Stimulated activated CD8-positive, alpha-beta memory T cell treated with anti-CD3 and anti-CD28 coated beads, Interleukin-7, amount 100 ng/mL, for 48 hours (primary cell): ENCODE measurements at regions not wholly inside any gene's neighbourhood (a gene's known extent, or its start where the extent isn't known, plus 50 kb on each side); places are given as distances from the start of the nearest gene placed in this dataset.

ENCODE experiments used
- DNase-seq, 2 donors: peaks; one replicate each; pipeline ENCODE4 v3.0.0-alpha.2; 2020; ENCODE audit warnings: low read depth in 1 of 2; ENCODE audit errors: extremely low read depth in 1 of 2

DNA sequence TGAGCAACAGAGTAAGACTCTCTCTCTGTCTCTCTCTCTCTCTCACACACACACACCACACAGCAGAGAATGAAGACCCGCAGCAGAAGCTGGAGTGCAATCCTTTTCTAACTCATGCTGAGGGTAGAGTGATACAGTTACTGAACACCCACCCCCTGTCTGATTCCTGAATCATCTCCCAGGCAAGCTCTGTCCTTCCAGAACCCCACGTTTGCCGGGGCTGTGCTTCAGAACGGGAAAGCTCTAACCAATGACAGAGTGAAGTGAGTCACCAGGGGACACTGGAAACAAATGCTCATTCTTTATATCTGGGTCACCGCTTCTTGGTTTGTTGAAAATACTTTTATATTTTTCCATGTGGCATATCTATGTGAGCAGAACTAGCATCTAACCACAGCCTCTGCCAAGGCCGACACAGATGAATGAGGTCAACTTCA is 553.7 kb upstream of the AMELY start:
- DNase-seq = peak in 1 of 2 donors; percentile 39

DNA sequence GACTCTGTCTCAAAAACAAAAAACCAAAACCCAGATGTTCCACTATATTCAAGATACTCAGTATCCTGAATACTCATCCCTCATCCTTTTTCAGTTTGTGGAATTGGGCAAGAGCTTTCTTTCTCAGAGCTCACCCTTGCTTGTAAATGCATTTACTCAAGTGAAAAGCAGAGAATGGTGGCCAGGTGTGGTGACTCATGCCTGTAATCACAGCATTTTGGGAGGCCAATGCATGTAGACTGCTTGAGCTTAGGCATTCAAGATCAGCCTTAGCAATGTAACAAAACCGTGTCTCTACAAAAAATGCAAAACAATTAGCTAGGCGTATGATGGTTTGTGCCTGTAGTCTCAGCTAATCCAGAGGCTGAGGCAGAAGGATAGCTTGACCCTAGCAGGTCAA is 553.2 kb upstream of the AMELY start:
- DNase-seq = no peak

DNA sequence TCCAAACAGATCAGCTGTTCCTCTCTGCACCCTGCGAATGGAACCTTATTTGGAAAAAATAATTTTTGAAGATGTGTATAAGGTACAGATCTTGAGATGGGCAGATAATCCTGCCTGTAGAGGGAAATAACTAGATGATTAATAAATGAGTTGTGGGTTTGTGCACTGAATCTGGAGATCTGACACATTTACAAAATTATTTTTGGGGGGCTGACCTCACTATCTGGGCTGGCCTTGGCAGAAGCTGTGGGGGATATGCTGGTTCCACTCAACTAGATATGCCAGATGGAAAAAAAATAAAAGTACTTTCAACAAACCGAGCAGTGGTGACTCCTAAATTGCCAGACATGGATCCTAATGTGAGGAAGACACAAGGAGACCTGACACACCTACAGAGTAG is 552.2 kb upstream of the AMELY start:
- no peak for DNase-seq

DNA sequence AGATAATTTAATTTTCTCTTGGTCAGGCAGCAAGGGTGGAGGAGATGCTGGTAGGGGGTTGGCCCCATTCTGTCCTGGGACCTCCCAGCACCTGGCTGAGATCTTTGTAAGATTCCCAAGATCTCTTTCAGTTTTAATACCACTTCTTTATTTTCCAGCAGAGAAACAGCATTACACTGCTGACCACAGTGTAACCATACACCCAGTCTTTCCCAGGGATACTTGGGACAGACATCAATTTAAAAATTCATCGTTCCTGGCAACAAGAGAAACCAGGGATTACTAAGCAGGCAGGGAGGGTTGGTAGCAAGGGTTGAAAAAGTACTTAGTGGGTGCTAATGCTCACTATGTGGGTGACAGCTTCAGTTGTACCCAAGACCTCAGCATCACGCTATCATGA is 551.6 kb upstream of the AMELY start:
- no peak for DNase-seq

DNA sequence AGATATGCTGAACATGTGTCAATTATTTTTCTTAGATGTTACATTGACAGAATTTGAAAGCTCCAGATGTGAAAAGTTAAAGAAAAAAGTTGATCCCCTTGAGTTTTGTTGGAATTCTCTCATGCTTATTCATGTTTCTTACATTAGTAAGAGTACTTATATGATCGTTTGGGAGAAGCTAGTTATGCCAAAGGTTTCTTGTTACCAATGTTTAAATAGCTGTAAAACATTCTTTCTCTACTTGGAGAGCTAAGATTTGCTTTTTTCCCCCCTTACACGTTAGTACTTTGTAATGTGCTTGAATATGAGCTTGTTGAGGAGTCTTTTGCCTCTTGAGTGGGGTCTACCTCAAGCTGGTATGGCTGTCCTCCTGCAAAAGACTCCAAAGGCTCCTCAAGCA is 551.1 kb upstream of the AMELY start:
- DNase-seq = no peak

- no peak for DNase-seq
Measured at GRCh38 chrY:7461873-7462525, 550.4 kb upstream of the AMELY start.

DNA sequence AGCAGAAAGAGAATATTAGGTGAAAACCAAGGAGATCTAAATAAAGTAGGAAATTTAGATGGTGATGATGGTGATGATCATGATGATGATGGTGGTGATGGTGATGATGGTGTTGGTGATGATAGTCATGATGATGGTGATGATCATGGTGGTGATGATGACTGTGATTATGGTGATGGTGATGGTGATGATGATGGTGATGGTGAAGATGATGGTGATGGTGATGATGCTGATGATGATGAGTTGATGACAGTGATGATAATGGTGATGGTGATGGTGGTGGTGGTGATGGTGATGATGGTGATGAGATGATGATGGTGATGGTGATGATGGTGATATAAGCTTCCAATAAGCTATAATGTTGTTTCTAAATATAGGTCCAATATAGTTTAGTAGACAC is 548.2 kb upstream of the AMELY start:
- no peak for DNase-seq

DNA sequence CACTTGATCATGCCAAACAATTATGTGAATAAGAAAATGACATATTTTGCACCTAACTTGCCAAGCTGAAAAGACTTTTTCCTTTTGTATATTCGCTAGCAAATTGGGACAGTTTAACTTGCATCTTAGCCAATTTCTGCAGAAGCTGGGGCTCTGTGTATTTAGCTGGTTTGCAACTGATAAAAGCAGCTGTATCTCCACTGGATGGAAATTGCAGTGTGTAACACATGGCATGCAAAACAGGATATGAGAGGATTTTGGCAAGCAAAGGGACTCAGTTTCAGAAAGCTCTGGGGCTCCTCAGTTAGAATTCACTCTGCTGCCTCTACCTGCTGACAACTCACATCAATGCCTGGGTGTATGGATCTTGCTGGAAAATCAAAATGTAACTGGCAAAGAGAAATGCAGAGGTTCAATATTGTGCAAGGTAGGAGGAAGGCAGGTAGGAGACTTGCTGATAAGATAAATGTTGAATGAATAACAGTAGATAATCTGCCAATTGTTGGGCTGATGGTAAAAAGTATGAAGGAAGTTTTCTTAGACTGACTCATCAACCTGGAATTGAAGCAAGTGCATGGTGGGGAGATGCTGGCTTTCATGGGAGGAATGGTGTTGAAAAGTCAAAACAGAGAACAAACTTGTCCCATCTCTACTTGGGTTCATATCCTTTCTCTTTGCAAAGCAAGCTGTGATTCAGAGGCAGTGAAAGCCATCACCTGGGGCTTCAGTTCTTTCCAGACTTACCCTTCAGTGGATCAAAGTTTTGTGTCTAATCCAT is 546.9 kb upstream of the AMELY start:
- DNase-seq = no peak

- DNase-seq = no peak
Measured at GRCh38 chrY:7457286-7458015, 545.9 kb upstream of the AMELY start.

DNA sequence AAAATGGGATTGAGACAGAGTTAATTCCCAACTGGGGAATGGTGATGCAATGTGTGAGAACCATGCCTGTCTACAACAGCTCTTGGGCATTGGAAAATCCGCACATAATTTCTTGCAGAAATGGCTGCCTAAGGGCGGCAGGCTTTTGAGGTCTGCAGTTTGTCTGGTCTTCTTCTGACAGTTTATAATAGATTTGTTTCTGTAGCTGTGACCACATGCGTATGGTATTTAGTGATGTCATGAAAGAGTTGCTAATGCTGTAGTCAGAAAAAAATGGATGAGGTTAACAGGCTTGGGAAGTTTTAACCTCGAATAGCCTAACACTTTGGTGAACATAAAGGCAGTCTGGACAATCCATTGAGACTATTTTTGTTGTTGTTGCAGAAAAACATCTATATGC is 544.1 kb upstream of the AMELY start:
- no peak for DNase-seq

DNA sequence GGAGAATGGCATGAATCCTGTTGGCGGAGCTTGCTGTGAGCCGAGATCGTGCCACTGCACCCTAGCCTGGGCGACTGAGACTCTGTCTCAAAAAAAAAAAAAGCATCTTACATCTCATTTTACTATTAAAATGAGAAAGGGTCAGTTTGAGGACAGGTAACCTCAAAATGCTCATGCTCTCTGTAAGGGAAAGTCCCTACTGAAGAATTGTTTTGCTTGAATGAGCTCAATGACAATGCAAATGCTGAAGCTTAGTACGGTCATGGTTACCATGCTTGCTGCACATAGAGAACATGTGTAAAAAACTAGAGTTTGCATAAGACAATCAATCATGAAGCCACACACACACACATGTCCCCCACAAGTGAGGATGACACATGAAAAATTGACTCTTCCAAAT is 541.8 kb upstream of the AMELY start:
- DNase-seq = no peak

GRCh38 chrY:7452246-7452645 is 540.7 kb upstream of the AMELY start:
- DNase-seq = no peak

GRCh38 chrY:7449860-7450259 is 538.3 kb upstream of the AMELY start:
- no peak for DNase-seq

DNA sequence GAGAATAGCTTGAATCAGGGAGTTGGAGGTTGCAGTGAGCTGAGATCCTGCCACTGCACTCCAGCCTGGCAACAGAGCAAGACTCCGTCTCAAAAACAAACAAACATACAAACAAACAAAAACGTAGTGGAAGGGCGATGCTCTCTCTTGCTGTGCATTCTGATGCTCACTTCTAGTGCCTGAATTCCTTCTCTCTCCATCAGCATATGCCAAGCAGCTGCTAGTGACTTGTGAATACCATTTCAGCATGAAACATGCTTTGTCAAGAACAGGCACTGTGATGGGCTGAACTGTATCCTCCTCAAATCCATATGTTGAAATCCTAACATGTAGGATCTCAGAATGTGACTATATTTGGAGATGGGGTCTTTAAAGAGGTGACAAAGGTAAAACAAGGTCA is 537.1 kb upstream of the AMELY start:
- no peak for DNase-seq

GRCh38 chrY:7447881-7448516 is 536.4 kb upstream of the AMELY start:
- DNase-seq = no peak

GRCh38 chrY:7444141-7444540 is 532.6 kb upstream of the AMELY start:
- DNase-seq = no peak

DNA sequence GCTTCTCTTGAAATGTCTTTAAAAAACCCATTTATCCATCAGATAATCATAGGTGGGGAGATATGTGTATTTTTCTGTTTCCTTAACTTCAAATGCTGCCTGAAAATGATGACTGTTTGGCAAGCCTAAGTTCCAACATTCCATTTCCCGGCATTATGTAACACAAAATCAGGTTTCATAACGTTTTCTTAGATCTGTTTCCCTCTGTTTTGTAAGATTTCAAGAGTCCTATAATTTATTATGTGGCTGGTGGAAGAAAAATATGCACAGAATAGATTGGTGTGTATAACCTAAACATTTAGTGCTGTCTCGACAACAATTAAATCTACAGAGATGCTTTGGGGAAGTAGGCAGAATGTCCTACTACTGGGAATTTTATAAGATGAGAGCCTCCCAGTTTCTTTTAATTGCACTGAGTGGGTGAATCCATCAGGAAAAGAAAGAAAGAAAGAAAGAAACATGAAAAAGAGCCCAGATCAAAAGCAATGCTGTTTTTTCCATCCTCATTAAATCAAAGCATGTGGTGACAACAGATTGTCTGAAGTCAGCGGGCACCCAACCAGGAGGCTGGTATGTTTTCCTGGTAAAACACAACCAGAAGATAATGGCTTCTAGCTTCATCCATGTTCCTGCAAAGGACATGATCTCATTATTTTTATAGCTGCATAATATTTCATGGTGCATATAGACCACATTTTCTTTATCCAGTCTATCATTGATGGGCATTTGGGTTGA is 529.4 kb upstream of the AMELY start:
- no peak for DNase-seq

DNA sequence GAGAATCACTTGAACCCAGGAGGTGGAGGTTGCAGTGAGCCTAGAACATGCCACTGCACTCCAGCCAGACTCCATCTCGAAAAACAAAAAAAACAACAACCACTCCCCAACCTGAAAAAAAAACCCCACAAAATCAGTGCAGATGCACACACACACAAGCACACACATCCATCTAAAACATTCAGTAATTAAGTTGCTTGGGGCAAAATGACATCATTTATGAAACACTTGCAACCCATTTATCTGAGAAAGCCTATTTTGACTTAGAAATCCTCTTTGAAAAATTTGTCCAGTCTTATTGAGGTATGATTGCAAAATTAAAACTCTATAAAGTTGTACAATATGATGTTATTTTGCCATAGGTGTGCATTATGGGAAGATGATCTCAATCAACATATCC is 525.5 kb upstream of the AMELY start:
- DNase-seq = no peak

DNA sequence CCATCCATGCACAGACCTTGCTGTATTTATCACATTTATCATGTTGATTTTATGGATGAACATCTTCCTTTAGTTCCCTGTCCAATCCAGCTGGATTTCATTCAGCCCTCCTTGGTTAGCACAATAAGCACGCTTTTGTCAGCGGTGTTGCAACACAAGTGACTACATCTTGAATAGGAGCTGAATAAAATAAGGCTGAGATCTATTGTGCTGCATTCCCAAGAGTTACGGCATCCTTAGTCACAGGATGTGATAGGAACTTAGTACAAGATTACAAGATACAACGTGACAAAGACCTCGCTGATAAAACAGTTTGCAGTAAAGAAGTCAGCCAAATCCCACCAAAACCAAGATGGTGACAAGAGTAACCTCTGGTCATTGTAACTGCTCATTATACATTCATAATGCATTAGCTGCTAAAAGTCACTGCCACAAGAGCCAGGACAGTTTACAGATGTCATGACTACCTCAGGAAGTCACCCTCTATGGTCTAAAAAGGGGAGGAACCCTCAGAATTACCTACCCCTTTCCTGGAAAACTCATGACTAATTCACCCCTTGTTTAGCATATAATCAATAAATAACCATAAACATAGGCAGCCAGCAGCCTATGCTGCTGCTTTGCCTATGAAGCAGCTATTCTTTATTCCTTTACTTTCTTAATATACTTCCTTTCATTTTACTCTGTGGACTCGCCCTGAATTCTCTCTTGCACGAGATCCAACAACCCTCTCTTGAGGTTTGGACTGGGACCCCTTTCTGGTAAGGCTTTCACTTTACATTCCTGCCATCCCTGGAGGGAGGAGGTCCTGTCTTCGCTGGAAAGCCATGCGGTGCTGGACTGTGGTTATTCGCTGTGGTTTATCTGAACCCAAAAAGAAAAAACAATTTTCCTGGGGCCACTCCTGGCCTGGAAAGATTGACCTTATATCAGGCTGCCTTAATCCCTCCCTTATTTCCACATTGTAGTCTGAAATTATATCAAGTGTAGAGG is 522.6 kb upstream of the AMELY start:
- no peak for DNase-seq

DNA sequence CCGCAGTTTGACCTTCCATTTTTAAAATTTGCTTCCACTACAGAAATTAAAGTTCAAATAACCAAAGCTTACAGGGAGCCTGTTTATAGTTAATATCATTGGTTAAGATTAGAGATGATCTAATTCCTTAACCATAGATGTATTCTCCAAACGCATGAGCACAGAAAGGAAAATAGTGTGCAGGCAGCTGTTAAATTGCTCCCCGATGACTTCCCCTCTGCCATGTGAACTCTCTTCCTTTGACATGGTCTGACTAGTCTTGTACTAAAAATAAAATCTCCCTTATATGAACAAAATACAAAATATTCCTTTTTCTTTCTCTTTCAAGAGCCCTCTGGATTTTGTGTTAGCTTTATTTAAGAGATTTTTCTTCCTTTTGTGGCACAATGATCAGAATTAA is 507.6 kb upstream of the AMELY start:
- no peak for DNase-seq
